Activated effector memory CD4-positive, alpha-beta T cell treated with anti-CD3 and anti-CD28 coated beads, Interleukin-2, amount 50 U/mL, for 16 hours (primary cell): ENCODE measurements at regions not wholly inside any gene's neighbourhood (a gene's known extent, or its start where the extent isn't known, plus 50 kb on each side); places are given as distances from the start of the nearest gene placed in this dataset.

Experiments used
- DNase-seq: peaks from one replicate; pipeline ENCODE4 v3.0.0-alpha.2; 2020

- DNase-seq = peak; percentile 13
Measured at GRCh38 chr2:128439031-128439790, 120.5 kb upstream of the HS6ST1 start.

- DNase-seq = peak; percentile 59
Measured at GRCh38 chr2:128439791-128440665, 121.4 kb upstream of the HS6ST1 start.

GRCh38 chr2:128440666-128441340 lies 122.1 kb upstream of the HS6ST1 start:
- peak; percentile 33 for DNase-seq

GRCh38 chr2:128441341-128442052 lies 122.8 kb upstream of the HS6ST1 start:
- peak; percentile 57 for DNase-seq

- DNase-seq = peak; percentile 55
Measured at GRCh38 chr2:128442053-128442751, 123.5 kb upstream of the HS6ST1 start.

- DNase-seq = peak; percentile 57
Measured at GRCh38 chr2:128442891-128443302, 124.2 kb upstream of the HS6ST1 start.

- peak; percentile 52 for DNase-seq
Measured at GRCh38 chr2:128444121-128444771, 125.6 kb upstream of the HS6ST1 start.

- DNase-seq = peak; percentile 33
Measured at GRCh38 chr2:128444816-128445522, 126.3 kb upstream of the HS6ST1 start.

- DNase-seq = peak; percentile 10
Measured at GRCh38 chr2:128445523-128445900, 126.8 kb upstream of the HS6ST1 start.

GRCh38 chr2:128446049-128446873 lies 127.6 kb upstream of the HS6ST1 start:
- peak; percentile 34 for DNase-seq

- peak; percentile 34 for DNase-seq
Measured at GRCh38 chr2:128446874-128447537, 128.3 kb upstream of the HS6ST1 start.

GRCh38 chr2:128447538-128447995 lies 128.9 kb upstream of the HS6ST1 start:
- peak; percentile 53 for DNase-seq

GRCh38 chr2:128448331-128449225 lies 129.9 kb upstream of the HS6ST1 start:
- DNase-seq = peak; percentile 54

GRCh38 chr2:128449226-128450061 lies 130.8 kb upstream of the HS6ST1 start:
- peak; percentile 54 for DNase-seq

- DNase-seq = peak; percentile 27
Measured at GRCh38 chr2:128450211-128451024, 131.8 kb upstream of the HS6ST1 start.
